Ecto neural progenitor cell (in vitro differentiated cells): ENCODE measurements at regions not wholly inside any gene's neighbourhood (a gene's known extent, or its start where the extent isn't known, plus 50 kb on each side); places are given as distances from the start of the nearest gene placed in this dataset.
"Not testable (repeated sequence)": the region's sequence is repeated elsewhere in the genome, so short reads cannot be mapped to it uniquely, and the experiment has no call there.

ENCODE experiments used
- DNase-seq: peaks from one replicate; pipeline ENCODE4 v3.0.0-alpha.2; 2018; ENCODE audit warnings: low spot score

DNA sequence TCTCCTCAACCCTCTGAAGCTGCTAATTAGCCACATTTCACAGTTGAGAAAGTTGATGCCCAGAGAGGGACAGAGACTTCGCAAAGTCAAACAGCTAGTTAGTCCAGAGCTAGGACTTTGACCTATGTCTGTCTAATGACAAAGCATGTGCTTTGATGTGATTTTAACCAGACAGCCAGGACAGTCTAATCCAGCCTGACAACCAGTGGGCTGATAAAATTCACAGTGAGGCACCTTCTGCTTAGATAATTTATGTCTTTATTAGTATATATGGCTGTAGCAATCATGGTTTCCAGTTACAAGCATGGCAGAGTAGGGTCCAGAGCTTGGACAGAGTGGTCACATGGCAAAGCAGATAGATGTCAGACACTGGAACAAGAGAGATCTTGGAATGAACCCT, 133.6 kb upstream of the C1QTNF7 start:
- no peak for DNase-seq

DNA sequence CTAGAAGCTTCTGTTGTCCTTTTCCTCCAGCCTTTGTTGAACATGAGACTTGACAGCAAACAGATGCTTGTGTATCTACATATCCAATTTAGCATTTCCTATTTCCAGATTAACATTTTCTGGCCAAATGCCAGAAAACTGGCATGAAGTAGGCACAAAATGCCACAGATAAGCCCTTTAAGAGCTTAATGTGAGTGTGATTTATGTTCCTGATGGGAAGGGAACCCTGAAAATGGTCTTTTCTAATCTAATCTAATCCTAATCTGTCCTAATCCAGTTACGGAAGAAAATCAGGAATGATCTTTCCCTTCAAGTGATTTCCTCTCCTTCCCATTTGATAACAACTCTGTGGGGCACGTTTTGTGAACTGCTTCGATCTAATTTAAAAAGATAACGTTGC, 133.0 kb upstream of the C1QTNF7 start:
- no peak for DNase-seq

DNA sequence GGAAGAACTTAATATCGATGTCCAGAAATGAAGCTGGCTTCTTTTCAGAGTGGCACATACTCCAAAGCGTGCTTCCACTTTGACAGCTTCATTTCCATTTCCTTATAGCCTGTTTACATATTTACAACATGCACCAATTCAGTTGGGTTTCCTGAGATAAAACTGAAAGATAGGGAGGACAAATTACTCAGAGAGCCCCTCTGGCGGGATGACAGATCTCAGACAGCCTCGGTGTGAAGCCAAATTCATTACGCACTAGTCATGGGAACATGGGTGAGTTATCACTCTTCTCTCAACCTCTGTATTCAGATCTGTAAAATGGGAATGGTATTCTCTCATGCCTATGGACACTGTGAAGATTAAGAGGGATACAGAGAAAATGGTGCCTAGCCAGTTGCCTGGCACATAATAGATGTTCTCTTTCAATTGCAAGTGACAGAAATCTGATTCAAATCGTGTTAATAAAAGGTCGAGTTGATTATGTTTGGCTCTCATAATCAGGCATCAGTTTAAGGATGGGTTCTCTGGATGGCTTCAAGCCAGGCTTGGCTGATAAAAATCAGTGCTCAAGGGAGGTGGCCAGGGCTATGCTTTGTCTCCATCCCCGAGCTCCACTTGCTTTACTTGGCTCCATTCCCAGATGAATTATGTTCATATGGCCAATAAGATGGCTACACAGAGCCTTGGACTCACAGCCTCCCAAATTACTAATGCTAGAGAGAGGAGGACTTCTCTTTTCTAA, 132.2 kb upstream of the C1QTNF7 start:
- no peak for DNase-seq

DNA sequence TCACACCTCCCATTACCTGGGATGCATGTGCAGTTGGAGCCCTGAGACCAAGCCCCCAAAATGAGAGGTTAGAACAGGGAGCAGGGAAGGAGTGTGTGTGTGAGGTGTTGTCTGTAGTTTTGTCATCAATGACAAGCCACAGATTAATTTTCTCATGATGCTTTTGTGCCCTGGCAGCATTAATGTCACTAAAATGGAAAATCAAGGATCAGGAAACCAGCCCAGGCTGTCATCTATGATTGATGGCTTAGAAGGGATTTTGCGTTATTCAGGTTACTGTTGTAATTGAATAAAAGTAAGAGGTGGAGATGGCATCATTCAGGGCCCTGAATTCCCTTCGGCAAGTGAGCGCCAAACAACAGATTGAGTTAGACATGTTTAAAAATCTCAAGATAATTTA, 130.5 kb upstream of the C1QTNF7 start:
- no peak for DNase-seq

DNA sequence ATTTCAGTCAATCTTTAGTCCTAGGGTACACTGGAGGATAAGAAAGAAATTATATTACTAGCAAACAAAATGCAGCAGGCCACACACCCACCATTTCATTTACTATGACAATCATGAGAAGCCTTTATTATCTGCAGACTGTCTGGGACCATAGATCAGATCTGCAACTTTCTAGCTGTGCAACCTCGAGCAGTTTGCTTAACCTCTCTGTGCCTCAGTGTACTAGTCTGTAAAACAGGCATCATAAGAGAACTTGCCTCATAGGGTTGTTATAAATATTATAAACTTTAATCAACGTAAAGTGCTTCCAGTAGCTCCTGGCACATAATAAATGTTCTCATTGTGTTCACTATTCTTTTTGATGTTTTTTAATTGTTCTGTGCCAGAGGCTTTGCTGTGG, 128.2 kb upstream of the C1QTNF7 start:
- no peak for DNase-seq

DNA sequence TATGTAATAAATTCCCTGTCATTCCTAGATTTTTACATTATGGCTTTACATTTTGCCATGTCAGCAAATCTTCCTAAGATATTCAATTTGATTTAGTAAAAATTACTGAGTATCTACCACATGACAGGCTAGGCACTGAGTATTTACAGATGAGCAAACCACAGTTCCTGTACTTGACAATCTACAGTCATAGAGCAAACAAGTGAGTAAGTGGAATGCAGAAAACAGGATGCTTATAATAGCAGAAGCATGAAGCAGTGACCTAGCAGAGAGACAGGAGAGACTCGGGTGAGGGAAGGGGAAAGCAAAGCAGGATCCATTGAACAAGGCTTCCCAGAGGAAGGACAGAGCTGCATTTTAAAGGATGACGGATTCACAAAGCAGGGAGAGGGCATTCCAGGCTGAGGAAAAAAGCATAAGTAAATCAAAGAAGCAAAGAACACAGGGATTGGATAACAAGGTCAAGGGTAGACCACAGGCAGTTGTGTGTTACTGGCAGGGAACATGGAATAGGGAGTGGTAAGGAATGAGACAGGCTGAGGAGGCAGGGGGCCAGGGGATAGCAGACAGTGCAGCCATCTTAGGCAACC, 124.7 kb upstream of the C1QTNF7 start:
- no peak for DNase-seq

DNA sequence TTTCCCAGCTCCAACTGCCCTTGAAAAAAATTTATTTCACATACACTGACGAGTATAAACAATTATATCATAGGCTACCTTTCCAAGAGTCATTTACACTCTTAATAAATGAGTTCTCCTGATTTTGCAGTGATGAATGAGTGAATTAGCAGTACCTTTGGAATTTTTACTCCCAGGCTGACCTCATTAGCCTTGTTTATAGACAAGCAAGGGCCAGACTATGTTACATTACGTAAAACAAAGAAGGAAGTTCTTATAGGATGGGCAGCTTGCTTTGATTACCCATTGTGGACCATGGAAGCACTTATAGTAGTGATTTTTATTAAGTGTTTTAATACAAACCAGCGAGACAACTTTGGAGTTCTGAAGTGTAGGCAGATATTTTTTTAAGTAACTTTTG, 112.9 kb upstream of the C1QTNF7 start:
- DNase-seq: no peak

DNA sequence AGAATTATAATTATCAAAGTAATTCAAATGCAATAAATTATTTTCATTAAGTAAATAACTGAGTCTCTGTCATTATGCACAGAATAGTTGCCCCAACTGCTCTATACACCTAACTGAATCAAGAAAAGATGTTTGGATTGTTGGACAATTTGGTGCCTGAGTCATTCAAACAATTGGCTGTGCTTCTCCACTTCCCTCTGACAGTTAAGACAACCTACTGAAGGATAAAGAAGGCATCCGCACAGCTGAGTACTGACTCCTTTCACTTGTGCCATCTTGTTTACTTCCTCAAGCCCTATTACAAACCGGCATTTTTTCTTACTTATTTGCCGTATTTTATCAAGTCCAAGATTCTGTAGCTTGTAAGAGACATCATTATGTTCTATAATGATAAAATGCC, 110.6 kb upstream of the C1QTNF7 start:
- no peak for DNase-seq

DNA sequence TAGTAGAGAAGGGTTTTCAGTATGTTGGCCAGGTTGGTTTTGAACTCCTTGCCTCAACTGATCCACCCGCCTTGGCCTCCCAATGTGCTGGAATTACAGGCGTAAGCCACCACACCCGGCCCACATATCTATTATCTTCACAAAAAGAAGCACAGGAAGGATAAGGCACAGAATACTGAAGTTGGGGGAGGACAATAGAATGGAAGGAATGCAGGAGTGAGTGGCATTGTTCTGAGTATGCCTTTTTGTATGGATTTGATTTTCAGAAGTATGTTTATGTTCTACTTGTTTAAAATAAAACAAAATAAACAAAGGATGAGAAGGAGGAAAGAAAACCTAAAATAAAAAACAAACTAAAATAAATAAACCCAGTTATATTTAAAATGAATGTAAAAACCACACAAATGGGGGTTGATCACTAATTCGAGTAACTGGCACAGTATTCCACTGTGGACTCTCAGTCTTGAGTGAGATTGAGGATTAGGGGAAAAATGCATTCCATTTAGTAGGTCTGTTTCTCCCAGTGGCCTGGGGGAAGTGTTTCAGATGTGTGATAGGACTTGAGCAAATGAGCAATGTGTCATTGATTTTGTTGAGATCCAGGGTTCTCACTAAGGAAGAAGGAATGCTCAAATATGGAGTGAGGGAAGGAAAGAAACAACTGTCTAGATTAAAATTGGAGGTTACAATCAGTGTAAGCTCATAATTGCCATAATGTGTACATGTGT, 109.0 kb upstream of the C1QTNF7 start:
- DNase-seq: no peak

DNA sequence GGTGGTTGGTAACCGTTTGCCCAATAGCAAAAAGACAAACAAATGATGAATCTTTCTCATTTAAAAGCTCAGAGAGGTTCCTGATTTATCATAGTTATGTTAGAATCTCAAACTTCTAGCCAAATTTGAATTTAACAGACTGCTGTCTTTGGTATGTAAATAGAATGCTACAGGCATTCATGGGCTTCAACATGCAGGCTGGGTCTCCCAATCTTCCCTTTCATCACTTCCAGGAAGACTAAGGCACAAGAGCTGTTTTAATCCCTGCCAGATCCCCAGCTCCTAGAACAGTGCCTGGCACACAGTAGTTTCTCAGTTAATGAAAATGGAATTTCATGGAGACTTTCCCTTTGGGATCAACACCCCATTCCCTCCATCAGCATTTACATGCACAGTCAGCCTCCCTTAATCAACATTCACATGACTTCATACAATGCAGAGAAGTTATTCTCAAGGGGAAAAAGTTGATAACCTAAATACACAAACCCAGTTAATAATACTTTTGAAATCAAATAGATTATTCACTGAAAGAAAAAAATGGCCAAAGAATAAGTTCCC, 107.6 kb upstream of the C1QTNF7 start:
- DNase-seq: no peak

DNA sequence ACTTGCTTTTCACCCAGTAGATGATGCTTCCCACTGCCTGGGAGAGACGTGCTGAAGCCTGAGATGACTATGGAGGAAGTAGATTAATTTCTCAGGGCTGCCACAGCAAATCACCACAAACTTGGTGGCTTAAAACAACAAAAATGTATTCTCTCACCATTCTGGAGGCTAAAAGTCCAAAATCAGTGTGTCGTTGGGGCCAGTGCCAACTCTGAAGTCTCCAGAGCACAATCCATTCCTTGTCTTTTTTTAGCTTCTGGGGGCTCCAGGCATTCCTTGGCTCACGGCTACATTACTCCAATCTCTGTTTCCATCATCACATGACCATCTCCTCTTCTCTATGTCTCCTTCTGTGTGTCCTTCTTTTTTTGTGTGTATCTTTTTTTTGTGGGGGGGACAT, 105.8 kb upstream of the C1QTNF7 start:
- DNase-seq: no peak

DNA sequence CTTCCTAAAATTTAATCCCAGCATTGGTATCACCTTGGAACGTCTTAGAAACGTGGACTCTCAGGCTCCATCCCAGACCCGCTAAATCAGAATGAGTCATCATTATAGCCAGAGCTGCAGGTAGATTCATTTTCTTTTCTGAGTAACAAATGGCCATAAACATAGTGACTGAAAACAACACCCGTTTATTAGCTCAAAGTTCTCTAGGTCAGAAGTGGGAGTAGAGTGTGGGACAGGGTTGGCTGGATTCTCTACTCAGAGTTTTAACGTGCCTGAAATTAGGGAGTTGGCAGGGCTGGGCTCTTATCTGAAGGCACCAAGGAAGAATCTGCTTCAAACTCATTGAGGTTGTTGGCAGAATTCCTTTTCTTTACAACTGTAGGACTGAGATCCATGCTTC, 101.8 kb upstream of the C1QTNF7 start:
- DNase-seq: no peak

DNA sequence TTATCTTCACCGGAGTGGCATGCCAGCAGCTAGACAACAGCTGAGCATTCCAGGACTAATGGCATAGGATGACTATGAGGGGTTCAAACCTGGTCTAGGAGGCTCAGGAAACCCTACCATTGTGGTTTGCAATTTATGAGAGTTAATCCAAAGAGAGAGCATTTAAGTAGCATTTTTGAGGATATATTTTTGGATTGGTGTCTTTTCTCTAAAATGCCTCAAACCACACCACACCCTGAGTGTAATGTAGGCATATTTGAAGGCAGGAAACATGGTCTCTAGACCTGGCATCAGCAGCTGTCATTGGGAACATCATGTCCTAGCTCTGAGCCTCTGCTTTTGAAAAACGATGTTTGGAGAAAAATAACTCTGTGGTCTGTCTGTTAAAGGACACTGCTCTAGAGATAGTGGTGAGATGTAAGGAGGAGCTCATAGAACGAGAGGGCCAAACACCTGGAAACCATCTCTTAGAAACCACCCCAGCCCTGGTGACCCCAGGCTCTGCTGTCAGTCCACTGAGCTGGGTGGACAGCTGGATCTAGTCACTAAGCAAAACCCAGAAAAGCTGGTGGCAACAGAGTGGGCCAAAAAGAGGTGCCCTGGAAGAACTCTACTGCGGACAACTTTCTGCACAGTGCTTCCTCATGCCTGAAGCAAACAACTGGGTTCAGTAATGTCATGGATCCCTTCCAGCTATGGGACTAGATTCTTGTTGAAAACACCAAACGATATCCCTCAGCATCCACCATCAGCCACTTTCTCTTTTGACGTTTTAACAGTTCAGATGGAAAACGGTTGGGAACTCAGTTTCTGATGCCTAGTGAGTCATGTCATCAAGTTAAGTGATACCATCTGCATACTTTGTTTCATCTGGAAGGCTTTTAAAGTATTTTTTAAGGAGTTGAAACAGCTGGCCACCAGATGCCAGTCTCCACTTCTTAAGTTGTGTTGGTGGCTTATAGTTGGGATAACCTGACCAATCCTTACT, 100.2 kb upstream of the C1QTNF7 start:
- DNase-seq: no peak

DNA sequence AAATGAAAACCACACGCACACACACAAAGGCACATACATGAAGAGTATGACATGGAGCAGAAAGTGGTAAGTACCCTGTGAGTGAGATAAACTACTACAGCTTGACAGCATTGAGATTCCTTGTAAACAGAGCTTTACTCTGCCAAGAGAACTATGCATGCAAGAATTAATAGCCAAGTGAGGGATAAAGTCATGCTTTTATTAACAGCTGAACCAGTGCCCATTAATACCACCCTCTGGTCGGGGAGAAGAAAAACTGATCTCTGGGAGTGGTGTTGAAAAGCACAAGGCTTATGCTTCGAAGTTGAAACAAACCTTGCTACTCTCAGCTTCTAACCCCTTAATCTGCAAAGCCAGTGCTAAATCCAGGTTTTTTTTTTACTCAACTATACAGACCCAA, 95.9 kb upstream of the C1QTNF7 start:
- DNase-seq: no peak

DNA sequence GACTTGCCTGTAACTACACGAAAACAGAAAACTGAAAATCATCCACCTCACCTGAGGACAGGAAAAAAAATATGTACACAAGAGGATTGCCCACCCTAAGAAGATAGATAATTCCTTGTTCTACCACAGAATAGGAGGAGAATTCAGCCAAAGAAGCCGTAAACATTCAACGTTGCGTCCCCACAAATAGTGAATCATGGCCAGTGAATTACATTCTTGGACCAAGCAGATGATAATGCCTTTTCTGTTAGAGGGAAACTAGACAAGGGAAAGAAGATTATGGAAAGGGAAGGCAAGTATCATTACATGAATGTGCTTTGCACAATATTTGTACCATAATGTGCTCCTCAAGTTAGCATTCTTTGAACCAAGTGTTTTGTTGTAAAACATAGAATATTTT, 95.5 kb upstream of the C1QTNF7 start:
- no peak for DNase-seq

DNA sequence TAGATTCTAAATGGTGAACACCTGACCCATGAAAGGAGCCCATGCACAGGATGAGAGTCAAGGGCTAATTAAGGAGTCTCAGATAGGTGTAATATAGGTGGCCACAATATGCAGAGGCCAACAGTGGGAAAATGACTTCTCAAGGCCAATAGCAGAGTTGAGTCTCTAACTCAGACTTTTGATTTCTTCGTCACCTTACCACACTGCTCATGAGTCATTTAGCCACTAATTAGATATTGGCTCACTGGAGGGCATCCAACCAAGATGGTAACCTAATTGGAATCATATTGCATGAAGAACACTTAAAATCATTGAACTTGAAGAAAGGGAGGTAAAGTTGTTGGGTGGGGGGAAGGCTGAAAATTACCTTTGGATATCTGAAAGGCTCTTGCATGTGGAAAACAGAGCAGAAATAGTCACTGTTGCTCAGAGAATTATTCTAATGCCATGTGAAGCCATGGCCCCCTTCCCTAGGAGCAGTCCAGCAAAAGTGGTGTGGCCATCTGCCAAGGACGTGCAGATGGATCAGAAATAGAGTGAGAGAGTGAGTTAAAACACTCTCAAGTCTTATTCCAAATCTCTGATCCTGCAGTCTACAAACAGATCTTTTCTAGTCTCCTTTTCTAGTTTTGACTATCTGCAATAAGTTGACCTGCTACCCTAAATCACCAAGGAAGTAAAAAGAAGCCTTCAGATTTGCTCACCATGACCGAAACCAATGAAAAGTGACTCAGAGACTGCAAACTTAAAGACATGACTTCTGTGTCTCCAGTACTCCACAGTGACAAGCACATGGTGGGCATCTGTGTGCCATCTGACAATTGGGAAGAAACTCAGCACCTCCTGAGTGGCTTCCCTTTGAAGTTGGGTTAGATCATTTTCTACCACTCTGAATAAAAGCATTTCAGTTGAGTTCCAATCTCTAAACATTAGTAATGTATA, 93.9 kb upstream of the C1QTNF7 start:
- no peak for DNase-seq

DNA sequence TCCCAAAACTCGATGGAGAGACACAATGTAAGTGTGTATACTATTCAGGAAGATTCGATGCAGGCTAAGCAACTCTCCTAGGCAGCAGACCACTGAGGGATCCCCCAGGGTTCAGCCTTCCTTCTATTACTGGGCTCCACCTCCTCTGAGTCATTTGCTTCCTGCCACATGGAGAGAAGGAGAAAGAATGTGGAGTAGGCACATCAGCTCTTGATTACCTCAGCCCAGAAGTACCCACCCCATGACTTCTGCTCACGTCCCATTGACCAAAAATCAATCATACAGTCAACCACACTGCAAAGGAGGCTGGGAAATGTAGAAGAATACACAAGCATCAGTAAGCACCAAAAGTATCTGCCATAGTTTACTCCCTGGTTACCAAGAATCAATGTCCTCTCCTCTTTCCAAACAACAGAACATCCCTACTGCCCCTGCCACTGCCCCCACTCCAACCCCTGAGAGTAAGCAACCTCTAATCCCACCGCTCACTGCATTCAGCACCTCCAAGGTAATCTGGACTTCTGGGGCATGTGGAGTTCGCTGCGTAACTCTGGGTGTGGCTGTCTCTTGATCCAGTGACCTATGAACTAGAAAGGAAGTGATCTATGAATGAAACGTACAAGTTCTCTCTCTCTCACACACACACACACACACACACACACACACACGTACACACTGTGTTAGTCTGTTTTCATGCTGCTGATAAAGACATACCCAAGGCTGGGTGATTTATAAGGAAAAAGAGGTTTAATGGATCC, 91.2 kb upstream of the C1QTNF7 start:
- no peak for DNase-seq

DNA sequence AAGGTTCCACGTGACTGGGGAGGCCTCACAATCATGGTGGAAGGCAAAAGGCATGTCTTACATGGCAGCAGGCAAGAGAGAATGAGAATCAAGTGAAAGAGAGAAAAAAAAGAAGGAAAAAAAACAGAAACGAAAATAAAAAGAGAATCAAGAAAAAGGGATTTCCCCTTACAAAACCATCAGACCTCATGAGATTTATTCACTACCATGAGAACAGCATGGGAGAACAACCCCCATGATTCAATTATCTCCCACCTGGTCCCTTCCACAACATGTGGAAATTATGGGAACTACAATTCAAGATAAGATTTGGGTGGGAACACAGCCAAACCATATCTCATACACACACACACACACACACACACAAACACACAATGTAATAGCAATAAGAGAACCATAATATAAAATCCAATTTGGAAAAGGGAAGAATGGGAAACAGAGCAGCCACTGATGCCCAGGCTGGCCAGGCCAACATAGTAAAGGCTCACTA, 90.6 kb upstream of the C1QTNF7 start:
- DNase-seq: not testable (repeated sequence)

DNA sequence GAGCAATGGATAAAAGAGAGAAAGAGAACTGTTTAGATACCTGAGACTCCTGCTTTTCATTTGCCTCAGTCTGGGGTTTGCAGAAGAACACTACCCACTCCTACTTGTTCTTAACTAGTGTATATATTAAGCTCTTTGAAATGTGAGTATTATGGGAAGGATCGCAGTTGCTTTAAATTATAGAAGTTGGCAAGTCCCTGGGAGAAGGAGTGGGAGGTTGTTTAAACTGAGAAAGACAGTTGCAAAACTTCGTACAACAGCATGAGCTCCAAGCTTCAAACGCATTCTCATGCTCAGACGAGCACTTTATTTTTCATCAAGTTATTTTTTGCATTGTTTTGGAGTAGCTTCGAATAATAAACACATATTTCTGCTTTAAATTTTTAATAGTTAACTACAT, 88.1 kb upstream of the C1QTNF7 start:
- no peak for DNase-seq

DNA sequence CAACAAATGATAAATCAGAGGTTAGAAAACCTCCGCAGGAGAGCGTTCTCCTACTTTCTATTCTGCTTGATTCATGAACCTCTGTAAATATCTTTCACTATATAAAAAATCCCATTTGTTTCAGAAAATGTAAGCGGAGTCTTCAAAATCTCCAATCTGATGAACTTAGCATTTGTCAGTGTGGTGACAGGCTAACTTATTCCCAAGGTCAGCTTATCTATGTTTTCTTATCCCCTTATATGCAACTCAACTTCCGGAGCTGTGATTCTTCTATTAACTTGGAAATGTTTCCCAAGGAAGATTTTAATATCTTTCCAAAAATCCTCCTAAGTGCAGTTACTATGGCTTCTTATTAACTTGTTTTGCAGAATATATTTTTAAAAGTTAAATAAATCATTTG, 87.5 kb upstream of the C1QTNF7 start:
- DNase-seq: no peak
